OCI-LY1 (cell line): ENCODE measurements at regions not wholly inside any gene's neighbourhood (a gene's known extent, or its start where the extent isn't known, plus 50 kb on each side); places are given as distances from the start of the nearest gene placed in this dataset.

Experiments
- H2AFZ ChIP-seq: fragments of 200-600 bp; sonication (generic), shearing (Covaris generic); 2 replicates; pipeline ENCODE4 v1.6.0; 2014; ENCODE audit warnings: antibody characterized with exemption, mild to moderate bottlenecking, low read length
- H3F3A ChIP-seq: fragments of 200-600 bp; sonication (generic), shearing (Covaris generic); 2 replicates; pipeline ENCODE4 v1.6.0; 2014; ENCODE audit warnings: mild to moderate bottlenecking, antibody characterized with exemption, low read length, moderate library complexity; ENCODE audit not compliant: insufficient read depth
- H3K27ac ChIP-seq: fragments of 200-600 bp; sonication (generic); 2 replicates; pipeline ENCODE4 v1.5.1; 2014; ENCODE audit warnings: low read length, mixed run types, mild to moderate bottlenecking, low read depth; ENCODE audit not compliant: poor library complexity, severe bottlenecking
- H3K27me3 ChIP-seq: fragments of 200-600 bp; sonication (generic); 2 replicates; pipeline ENCODE4 v1.6.0; 2014; ENCODE audit warnings: antibody characterized with exemption, mild to moderate bottlenecking, low read length, moderate library complexity; ENCODE audit not compliant: insufficient read depth
- H3K36me3 ChIP-seq: fragments of 200-600 bp; sonication (generic); 2 replicates; pipeline ENCODE4 v1.6.1; 2014; ENCODE audit warnings: mild to moderate bottlenecking, antibody characterized with exemption, low read length, moderate library complexity, mixed read lengths; ENCODE audit not compliant: insufficient read depth
- H3K4me1 ChIP-seq: fragments of 200-600 bp; sonication (generic); 2 replicates; pipeline ENCODE4 v1.5.1; 2014; ENCODE audit warnings: mild to moderate bottlenecking, low read length, moderate library complexity; ENCODE audit not compliant: insufficient read depth, severe bottlenecking
- H3K4me2 ChIP-seq: fragments of 200-600 bp; sonication (generic), shearing (Covaris generic); 2 replicates; pipeline ENCODE4 v1.6.1; 2014; ENCODE audit warnings: low read length
- H3K4me3 ChIP-seq: fragments of 200-600 bp; sonication (generic); 2 replicates; pipeline ENCODE4 v1.5.1; 2014; ENCODE audit warnings: low read length, low read depth, mild to moderate bottlenecking, mixed read lengths; ENCODE audit not compliant: poor library complexity, severe bottlenecking
- H3K79me2 ChIP-seq: fragments of 200-600 bp; shearing (Covaris generic); 2 replicates; pipeline ENCODE4 v1.6.1; 2016; ENCODE audit warnings: mixed run types, low read length, mixed read lengths; ENCODE audit not compliant: insufficient read depth
- H3K9ac ChIP-seq: fragments of 200-600 bp; sonication (generic), shearing (Covaris generic); 2 replicates; pipeline ENCODE4 v1.6.1; 2014; ENCODE audit warnings: mild to moderate bottlenecking, low read length, mixed read lengths
- H3K9me2 ChIP-seq: fragments of 200-600 bp; sonication (generic), shearing (Covaris generic); 2 replicates; pipeline ENCODE4 v1.6.1; 2014; ENCODE audit warnings: low read depth, mild to moderate bottlenecking, low read length, mixed read lengths
- H3K9me3 ChIP-seq: fragments of 200-600 bp; shearing (Covaris generic); 2 replicates; pipeline ENCODE4 v1.6.1; 2014; ENCODE audit warnings: low read length, mixed read lengths
- H4K20me1 ChIP-seq: fragments of 200-600 bp; sonication (generic), shearing (Covaris generic); 2 replicates; pipeline ENCODE4 v1.6.0; 2016; ENCODE audit warnings: mild to moderate bottlenecking, low read length; ENCODE audit not compliant: insufficient read depth
- EZH2 ChIP-seq: fragments of 200-600 bp; sonication (generic), shearing (Covaris generic); IDR thresholded peaks from 2 replicates; pipeline ENCODE4 v1.8.0; 2017; ENCODE audit warnings: borderline replicate concordance, mixed run types, mild to moderate bottlenecking, antibody characterized with exemption, low read length, moderate library complexity, mixed read lengths
- TF ChIP-seq, protein P1 (sequence below): fragments of 200-600 bp; sonication (generic), shearing (Covaris generic); IDR thresholded peaks from 2 replicates; pipeline ENCODE4 v1.5.1; 2017; ENCODE audit warnings: mild to moderate bottlenecking, antibody characterized with exemption, low read length, moderate library complexity, mixed read lengths

DNA sequence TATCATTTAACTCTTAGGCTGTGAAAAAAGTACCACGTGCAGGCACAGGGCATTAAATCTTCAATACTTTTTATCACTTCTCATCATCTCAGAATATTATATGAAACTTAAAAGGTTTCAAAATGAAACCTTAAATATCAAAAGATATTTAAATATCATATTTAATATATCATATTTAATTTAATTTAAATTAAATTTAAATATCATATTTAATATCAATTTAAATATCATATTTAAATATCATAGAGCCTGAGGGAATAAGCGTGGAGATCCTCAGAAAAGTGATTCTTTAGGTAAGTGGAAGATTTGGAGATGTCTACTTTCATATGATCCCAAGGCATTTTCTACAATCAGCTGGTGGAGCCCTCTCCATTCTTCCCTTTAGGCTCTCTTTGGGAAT lies 716.6 kb downstream of the OTOL1 start:
- Histone ChIP-seq H3K9me3 (no peaks in the 10 kb centered on the region), H3K9me2 (no peaks in the 10 kb centered on the region), H3F3A (no peaks in the 10 kb centered on the region), H4K20me1 (no peaks in the 10 kb centered on the region), H3K4me1 (no peaks in the 10 kb centered on the region), H3K36me3 (no peaks in the 10 kb centered on the region), H3K9ac (no peak overlapping the region), H3K79me2 (no peaks in the 10 kb centered on the region), H2AFZ (no peak overlapping the region), H3K27me3 (no peaks in the 10 kb centered on the region), H3K4me2 (no peak overlapping the region), H3K4me3 (no peak overlapping the region), H3K27ac (no peak overlapping the region)
- TF ChIP-seq, protein P1, sequence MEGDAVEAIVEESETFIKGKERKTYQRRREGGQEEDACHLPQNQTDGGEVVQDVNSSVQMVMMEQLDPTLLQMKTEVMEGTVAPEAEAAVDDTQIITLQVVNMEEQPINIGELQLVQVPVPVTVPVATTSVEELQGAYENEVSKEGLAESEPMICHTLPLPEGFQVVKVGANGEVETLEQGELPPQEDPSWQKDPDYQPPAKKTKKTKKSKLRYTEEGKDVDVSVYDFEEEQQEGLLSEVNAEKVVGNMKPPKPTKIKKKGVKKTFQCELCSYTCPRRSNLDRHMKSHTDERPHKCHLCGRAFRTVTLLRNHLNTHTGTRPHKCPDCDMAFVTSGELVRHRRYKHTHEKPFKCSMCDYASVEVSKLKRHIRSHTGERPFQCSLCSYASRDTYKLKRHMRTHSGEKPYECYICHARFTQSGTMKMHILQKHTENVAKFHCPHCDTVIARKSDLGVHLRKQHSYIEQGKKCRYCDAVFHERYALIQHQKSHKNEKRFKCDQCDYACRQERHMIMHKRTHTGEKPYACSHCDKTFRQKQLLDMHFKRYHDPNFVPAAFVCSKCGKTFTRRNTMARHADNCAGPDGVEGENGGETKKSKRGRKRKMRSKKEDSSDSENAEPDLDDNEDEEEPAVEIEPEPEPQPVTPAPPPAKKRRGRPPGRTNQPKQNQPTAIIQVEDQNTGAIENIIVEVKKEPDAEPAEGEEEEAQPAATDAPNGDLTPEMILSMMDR = no peak
- TF ChIP-seq EZH2 = no peak

DNA sequence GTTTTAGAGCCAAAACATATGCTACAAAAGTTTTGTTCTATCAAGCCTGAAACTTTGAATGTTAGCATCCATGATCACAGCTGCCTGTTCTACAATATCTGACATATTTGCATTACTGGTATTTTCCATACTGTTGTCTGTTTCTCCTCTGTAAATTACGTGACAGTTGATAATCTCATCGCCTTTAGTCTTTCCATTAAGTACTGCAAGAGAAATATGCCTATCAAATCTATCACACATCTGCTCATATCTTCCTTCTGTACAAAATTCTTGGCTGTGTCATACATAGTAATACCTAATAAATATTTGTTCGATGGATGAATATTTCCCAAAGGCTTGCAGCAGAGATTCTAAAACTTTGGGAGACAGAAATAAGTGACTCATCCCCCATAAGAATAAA lies 717.3 kb downstream of the OTOL1 start:
- no peaks in the 10 kb centered on the region for H3F3A ChIP-seq
- H2AFZ ChIP-seq = no peak overlapping the region
- H3K9me2 ChIP-seq = no peaks in the 10 kb centered on the region
- H3K9me3 ChIP-seq = no peaks in the 10 kb centered on the region
- H3K36me3 ChIP-seq = no peaks in the 10 kb centered on the region
- TF ChIP-seq EZH2 = no peak
- TF ChIP-seq, protein P1 = no peak
- no peaks in the 10 kb centered on the region for H4K20me1 ChIP-seq
- no peak overlapping the region for H3K4me2 ChIP-seq
- no peaks in the 10 kb centered on the region for H3K4me1 ChIP-seq
- no peak overlapping the region for H3K4me3 ChIP-seq
- no peaks in the 10 kb centered on the region for H3K79me2 ChIP-seq
- H3K27ac ChIP-seq = no peak overlapping the region
- H3K27me3 ChIP-seq = no peaks in the 10 kb centered on the region
- no peak overlapping the region for H3K9ac ChIP-seq

DNA sequence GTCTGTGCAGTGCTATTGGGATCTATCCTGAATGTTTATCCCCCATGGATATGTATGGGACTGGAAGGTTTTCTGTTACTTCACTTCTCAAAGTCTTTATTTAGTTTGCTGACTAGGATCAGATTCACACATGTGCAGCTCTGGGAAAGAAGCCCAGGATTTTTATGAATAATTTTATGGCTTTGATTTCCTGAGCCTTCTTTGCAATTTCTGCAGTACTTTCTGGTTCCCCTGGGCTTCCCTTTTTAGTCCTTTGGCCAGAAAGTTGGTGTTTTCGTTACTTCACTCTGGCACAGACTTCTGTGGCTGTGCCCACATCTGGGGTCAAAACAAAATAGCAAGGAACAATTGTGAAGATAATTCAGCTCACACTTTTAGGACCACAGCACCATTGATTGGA lies 721.0 kb downstream of the OTOL1 start:
- Histone ChIP-seq H3K27ac (no peak overlapping the region), H3K9me3 (no peaks in the 10 kb centered on the region), H3K36me3 (no peaks in the 10 kb centered on the region), H2AFZ (no peak overlapping the region), H3K4me1 (no peaks in the 10 kb centered on the region), H3K9me2 (no peaks in the 10 kb centered on the region), H3K27me3 (no peaks in the 10 kb centered on the region), H3F3A (no peaks in the 10 kb centered on the region), H3K79me2 (no peaks in the 10 kb centered on the region), H3K4me3 (no peak overlapping the region), H3K4me2 (no peak overlapping the region), H3K9ac (no peak overlapping the region), H4K20me1 (no peaks in the 10 kb centered on the region)
- TF ChIP-seq, protein P1 = no peak
- no peak for TF ChIP-seq EZH2
